ENCODE measurements at regions not wholly inside any gene's neighbourhood (a gene's known extent, or its start where the extent isn't known, plus 50 kb on each side); places are given as distances from the start of the nearest gene placed in this dataset.
"Not testable (repeated sequence)": the region's sequence is repeated elsewhere in the genome, so short reads cannot be mapped to it uniquely, and the experiment has no call there.

DNA sequence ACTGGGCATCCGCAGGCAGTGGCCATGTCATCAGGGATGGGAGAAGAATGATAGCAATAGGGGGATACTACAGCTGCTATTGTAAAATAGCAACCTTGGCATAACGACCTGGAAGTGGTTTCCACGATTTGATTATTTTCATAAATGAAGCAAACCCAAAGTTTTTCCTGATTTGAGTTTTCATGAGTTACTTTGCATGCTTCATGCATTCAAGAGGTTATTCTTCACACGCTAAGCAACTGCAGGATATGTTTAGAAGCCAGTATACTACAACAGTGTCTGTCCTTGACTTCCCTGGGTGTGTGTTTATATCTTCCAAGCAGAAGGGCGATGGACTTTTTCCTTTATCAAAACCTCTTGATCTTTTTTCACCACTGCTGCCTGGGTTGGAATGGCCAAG, 281.1 kb upstream of the DUSP10 start:
- DNase-seq = no peak

DNA sequence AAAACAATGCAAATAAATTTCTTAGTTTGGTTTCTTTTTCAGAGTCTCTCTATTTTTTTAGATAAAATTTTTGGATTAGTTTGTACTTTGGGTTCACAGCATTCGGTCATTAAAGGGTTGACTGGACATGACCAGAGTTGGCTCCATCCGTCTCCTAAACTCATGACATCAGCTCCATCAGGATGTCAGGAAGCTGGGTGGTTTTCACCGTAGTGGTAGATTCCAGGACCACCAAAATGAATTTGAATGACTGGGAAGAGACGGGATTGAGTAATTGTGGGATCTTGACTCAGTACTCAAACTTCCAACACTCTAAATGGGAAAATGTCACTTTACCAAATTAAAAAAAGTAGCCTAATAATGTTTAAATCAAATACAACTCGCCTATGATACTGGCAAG, 279.2 kb upstream of the DUSP10 start:
- no peak for DNase-seq

DNA sequence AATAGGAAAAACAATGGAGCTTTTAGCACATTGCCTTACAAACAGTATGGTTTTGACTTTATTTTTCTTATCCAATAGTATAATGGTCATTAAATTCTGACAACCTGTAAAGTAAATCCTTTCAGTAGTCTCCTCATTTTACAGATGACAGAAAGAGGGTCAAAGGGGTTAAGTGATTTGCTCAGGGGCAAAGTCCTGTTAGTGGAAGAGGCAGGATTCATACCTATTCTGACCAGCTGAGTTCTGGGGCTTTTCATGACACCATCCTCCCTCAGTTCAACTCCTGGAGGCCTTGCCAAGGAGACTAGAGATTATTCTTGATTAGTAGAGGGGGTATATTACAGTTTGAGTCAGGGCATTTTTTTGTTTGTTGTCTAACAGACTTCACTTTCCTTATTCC, 278.7 kb upstream of the DUSP10 start:
- no peak for DNase-seq

DNA sequence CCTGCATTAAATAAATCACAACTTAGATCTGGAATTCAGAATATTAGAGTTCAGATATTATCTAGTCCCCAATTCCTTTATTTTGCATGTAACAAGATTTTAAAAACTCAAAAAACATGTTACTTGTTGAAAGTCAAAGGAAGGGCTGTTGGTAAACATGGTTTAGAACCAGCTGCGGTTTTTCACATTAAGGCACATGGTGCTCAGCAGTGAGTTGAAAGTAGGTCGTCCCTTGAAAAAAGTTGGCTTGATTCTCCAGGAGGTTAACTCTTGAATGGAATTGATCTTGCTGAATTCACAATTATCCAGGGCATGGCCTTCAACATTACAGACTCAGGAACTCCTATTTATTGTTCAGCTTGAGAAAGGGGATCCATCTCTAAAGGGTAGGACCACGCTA, 277.1 kb upstream of the DUSP10 start:
- DNase-seq = no peak

DNA sequence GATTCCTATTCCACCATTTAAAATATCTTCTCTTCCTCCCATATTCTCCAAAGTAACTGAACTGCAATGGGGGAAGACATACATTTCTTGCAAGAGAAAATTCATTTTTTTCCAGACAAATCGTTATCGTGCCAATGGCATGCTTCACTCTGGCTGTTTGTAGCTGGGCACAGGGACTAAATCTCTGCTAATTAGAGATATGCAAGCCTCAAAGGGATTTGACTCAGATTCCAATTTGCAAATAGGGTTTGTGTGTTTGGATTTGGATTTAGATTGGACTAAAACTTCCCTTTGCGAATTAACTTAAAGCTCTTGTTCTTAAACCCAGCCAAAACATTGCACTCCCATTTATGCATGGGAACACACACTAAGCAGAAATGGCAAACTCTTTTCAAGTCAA, 276.2 kb upstream of the DUSP10 start:
- no peak for DNase-seq

DNA sequence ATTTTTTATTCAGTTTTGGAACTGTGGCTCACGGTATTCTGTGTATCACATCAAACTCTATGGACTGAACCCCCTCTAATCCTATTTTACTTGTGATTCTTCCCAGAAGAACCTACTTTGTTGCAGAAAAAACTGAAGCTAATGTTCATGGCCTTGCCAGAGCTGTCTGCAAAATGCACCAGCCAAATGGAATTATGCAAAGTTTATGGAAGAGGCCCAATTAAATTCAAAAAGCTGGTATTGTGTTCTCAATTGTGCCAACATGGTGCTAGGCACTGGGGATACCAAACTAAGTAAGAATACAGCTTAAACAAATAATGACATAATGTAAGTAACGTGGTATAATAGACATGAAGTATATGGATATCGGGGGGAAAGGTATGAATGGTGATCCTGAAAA, 273.8 kb upstream of the DUSP10 start:
- DNase-seq = no peak

DNA sequence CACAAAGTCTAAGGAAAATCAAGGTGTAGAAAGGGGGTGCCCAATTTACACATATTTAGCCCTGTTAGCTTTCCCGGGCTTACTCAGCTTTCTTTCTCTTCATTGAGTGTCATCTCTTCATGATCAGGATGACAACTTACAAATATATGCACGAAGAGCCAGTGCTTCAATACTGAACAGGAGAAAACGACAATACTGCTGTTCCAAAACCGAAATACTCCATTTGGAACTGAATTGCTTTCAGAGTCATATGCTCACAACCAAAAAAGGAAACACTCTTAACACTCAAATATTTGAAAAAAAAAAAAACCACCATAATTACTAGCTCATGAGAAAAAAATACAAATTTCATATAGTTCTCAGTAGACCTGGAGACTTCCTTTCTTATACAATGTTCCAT, 272.1 kb upstream of the DUSP10 start:
- no peak for DNase-seq

DNA sequence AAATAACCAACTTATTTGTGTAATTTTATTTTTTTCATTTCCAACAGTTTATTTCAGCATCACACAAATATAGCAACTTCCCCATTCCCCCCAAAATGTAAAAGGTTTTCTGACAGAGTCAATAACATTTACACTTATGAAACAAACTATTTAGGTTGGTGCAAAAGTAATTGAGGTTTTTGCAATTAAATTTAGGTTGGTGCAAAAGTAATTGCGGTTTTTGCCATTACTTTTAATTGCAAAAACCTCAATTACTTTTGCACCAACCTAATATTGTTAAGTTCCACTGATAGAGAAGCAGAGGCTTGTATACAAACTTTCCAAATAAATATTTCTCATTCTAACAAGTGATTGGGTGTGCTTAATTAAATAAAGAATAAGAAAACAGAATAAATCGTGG, 270.9 kb upstream of the DUSP10 start:
- no peak for DNase-seq

DNA sequence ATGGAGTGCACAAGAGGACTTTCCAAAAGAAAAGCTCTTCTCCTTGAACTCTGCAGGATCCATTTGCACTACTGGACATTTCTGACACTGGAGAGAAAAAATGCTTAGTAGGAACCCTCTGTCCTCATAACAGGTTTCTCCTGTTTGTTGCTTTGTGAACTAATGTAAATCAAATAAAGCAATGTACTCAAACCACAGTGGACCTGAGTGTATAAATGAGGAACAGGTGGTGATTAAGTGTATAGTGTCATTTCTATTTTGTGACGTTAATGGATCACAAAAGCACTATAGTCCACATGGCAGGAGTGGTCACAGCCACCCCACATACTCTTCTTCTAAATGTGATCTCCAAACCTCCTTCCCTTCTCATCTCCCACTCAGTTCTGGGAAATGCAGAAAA, 268.4 kb upstream of the DUSP10 start:
- DNase-seq = no peak

DNA sequence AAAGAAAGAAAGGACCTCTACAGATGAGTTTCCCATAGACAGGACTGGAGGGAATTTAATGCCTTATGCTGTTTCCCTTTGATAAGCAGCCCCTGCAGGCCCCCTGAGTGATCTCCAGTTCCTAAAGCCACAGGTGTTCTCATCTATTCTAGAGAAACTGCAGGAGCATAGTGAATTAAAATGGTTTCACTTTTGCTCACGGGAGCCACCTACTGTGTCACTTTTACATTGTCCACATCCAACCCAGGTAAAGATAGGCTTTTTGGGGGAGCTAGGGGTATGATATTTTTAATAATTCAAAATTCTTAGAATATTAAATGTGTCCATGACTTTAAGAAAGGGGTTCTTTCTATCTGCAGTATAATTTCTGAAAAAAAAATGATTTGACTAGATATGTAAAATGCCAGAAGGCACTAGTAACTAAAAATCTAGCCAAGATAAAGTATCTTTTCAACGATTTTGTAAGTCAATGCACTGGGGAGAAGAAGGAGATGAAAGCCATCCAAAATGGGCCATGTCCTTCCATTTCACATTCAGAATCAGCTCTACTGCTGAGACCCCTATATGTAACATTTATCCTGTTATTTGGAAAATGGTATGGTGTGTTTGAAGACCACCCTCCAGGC, 267.3 kb upstream of the DUSP10 start:
- peak; percentile 22 for DNase-seq

DNA sequence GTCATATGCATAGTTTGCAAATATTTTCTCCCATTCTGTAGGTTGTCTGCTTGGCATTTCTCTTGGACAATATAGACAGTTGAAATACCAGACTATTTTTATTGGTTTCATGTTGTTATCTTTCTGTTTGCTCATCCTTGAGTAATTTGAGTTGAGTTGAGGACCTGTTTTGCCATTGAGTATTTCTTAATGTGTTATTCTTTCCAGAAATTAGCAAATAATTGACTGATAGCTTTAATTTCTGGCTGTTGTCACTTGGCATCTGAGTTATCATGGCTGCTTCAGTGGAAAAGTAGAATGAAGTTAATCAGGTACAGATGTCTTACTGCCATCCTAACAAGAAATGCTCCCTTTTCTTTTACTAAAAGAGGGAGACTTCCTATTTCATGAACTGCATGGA, 264.8 kb upstream of the DUSP10 start:
- no peak for DNase-seq

DNA sequence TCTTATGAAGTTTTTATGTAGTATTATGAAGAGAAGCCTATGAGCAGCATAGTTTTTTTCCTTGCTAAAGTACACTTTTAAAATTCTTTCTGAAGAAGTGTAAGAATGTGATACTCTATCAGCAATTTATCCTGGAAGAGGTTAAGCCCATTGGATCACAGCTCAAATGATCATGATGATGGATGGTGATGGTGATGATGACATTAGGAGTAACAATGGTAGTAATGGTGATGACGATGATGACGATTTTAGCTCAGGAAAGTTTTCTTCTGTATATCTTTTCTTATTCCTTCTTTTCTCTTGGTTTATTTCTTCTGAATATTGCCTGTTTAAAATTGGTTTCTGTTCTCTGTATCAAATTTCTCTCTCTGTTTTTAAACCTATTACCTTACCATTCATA, 262.9 kb upstream of the DUSP10 start:
- DNase-seq = no peak

DNA sequence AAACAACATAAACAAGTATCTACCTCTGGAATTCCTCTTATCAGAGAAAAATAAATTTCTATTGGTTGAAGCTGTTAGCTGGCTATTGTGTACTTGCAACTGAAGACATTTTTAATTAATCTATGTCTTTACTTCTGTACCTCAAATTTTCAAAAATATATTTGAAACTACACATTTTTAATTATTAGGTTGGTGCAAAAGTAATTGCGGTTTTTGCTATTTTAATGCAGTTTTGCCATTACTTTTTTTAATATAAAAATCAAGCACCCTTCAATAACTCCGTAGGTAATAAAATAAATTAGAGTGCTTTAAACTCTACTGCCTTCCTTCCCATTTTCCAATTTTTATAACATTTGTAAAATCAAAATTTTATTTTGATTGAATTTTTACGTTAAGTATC, 262.1 kb upstream of the DUSP10 start:
- no peak for DNase-seq

DNA sequence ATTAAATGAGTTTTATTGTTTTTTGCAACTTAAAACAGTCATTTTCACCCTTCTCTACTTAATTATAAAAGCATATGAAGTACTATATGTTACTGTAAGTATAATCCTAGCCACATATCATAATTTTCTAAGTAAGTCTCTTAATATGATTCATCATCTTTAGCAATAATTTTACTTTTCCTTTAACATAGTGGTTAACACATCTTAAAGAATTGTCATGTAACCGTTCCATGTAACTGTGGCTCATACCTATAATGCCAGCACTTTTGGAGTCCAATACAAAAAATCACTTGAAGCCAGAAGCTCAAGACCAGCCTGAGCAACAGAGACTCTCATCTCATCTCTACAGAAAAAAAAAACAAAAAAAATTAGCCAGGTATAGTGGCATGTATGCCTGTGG, 260.6 kb upstream of the DUSP10 start:
- no peak for DNase-seq

DNA sequence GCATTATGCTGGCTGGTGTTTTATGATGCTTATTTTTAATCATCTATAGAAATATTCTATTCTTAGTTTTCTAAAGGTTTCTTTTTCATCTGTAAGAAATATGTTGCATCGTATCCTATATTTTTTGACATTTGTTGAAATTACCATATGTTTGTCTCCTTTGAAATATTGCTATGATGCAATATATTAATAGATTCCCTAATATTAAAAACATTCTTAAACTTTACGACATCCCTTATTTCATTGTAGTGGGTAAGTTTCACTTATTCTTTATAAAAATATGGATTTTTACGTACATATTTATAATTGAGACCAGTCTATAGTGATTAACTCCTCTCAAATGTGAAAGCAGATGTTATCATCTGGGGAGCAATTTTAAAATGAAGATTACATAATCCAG, 258.2 kb upstream of the DUSP10 start:
- DNase-seq = no peak

DNA sequence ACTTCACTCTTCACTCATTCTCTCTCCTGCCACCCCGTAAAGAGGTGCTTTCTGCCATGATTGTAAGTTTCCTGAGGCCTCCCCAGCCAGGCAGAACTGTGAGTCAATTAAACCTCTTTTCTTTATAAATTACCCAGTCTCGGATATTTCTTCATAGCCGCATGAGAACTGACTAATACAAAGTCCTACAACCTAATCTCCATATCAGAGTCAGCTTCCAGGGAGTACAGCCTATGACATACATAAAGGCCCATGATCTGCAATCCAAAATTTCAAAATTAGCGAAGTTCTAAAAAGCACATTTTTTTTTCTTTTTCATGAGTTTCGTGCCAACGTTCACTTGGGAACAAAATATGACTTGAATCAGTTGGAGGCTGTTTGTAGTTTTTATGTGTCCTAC, 256.9 kb upstream of the DUSP10 start:
- no peak for DNase-seq

DNA sequence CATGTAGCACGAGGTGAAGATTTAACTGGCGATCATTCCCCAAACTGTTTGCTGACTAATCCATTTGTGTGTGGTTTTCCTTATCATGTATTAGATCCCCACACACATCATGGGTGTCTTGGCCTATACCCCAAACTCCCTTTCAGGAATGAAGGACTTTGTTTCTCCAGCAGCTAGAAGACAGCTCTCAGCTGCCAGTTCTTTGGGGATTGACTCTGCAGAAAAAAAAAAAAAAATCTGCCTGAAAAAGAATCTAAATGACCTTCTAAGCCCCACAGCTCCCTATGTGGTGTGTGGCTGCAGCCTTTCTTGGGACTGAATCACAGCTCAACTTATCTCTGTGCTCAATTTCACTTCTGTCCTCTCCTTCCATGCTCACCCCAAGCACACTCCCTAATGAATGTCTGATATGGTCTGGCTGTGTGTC, 256.3 kb upstream of the DUSP10 start:
- DNase-seq = no peak

DNA sequence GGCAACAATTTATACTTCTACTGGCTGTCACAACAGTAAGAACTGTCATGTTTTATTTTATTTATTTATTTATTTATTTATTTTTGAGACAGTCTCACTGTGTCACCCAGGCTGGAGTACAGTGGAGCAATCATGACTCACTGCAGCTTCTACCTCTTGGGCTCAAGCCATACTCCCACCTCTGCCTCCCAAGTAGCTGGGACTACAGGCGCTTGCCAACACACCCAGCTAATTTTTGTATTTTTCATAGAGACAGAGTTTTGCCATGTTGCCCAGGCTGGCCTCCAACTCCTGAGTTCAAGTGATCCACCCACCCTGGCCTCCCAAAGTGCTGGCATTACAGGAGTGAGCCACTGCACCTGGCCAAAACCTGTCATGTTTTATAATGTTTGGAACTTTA, 255.1 kb upstream of the DUSP10 start:
- not testable (repeated sequence) for DNase-seq

DNA sequence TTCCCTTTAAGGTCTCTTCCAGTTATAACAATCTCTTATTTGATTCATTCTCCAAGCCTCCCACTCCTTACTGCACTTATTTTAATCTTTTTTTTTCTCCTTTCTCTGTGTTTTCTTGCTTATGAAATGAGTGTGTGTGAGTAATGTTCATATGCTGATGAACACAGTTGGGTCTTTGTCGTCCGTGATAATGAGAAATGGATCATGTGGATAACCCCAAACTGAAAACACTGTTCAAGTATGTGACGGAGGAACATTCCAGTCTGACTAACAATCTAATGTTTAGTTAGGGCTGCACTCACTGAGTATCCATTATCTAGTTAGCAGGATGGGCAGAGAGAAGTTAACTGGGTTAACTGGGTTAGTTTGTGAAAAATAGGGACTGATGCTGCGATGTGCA, 253.1 kb upstream of the DUSP10 start:
- DNase-seq = no peak

DNA sequence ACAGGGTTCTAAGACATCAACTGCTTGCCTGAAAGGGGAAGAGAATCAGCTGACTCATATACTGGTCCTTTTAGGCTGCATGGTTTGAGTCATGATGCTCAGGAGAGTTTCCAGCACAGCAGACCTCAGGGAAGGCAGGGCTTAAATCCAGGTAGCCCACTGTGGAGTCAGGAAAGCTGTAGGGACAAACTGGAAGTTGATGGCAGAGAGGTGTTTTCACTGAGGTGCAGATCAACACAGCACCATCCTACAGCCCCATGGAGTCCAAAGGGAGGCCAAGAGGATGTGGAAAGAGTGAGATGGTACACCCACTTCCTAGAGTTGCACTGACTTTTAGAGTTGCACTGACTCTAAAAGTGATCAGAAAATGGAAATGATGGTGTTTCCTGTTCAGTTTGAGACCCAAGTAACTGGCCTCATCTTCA, 252.4 kb upstream of the DUSP10 start:
- DNase-seq = no peak

DNA sequence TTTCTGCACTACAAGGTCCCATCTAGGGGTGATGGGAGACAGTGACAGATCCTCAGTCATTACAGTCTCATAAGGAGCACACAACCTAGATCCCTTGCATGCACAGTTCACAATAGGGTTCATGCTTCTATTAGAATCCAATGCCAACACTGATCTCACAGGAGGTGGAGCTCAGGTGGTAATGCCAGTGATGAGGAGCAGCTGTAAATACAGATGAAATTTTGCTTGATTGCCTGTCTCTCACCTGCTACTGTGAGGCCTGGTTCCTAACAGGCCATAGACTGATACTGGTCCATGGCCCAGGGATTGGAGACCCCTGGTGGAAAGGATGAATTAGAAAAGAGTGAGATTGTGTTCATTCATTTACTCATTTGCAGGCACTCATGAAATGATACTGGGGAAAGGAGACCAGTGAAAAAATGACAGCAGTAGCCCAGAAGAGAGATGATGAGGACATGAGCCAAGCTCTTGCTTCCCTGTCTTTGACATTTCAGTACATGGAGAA, 251.6 kb upstream of the DUSP10 start:
- DNase-seq = no peak

DNA sequence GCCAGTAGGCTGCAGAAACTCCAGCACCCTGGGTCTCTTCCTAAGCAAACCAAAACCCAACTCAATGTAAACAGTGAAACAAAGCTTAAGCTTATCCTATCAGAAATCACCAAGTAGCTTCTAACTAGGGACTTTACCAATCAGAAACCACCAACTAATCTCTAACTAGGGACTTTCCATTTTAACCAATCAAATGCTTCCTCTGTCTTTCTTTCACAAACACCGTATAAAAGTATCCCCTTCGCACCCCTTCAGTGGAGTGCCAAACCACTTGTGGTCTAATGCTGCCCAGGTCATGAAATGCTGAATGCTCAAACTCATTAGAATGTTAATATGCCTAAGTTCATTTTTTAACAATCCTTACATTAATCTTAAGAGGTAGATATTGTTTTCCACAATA, 250.5 kb upstream of the DUSP10 start:
- no peak for DNase-seq

DNA sequence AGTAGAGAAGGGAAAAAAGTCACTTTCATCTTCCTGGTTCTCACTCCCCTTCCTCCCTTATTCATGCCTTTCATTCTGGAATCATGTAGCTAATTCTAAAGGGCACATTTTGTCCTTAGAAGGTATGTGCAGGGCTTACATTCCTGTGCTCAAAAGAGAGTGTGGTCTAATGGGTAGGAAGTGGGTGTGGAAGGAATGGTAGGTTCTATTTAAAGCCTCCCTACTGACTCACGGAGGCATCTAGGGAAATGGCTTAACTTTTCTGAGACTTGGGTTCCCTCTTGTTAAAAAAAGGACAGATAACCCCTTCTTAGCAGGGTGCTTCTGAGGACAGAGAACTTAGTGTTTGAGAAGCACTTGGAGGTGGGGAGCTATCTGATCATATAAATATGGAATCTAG, 249.3 kb upstream of the DUSP10 start:
- no peak for DNase-seq

DNA sequence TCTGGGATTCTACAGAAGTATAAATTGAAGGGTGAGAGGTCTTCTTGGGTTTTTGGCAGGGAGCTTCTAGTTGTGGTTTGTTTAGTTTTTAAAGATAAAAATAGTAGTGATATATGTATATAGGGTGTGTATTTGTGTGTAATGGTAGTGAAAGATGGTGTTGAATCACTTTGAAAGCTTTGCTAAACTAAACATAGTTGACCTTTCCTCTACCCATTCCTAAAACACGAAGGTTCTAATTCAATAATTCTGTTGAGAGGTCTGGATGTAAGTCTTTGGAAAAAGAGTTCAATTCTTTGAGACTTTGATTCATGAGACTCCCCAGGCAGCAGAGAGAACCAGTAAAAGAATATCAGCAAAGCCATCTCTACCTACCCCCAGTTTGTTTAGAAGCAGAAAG, 247.9 kb upstream of the DUSP10 start:
- DNase-seq = no peak

DNA sequence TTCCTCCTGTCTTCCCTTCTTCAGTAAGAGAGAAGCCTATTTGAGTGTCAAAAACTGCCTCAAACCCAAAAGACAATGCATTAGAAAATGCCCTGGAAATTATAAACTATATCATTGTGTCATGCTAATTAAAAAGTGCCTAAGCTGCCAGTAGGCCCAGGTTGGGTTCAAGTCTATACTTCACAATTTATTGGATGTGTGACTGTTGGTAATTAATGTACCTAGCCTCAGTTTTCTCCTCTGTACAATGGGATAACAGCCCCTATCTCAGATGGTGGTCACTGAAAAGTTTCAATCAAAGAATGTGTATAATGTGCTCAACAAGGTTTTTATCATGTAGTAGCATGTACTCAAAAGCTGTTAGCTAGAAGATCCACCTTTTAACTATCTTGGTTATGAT, 246.9 kb upstream of the DUSP10 start:
- no peak for DNase-seq
